ENCODE measurements at regions not wholly inside any gene's neighbourhood (a gene's known extent, or its start where the extent isn't known, plus 50 kb on each side); places are given as distances from the start of the nearest gene placed in this dataset.

DNA sequence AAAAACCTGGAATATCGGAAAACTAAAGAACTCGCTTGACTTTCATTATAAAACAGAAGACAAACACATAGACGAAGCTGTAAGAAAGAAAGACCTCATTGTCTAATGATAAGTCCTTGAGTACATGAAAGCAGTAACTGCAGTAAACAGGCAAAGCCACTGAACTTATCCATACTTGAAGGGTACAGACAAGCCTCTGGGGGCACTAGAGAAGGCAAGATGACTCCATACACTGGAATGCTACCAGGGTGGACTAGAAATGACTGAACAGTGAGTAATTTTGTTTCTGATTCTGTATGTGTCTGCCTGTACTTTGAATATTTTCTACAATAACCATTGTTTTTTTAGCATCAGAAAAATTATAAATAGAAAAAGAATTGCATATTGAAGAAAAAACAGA lies 507.9 kb downstream of the UQCRFS1 start:
- DNase-seq (ENCODE audit: extremely low spot score) = no peak
- POLR2A ChIA-PET = no interaction called here

DNA sequence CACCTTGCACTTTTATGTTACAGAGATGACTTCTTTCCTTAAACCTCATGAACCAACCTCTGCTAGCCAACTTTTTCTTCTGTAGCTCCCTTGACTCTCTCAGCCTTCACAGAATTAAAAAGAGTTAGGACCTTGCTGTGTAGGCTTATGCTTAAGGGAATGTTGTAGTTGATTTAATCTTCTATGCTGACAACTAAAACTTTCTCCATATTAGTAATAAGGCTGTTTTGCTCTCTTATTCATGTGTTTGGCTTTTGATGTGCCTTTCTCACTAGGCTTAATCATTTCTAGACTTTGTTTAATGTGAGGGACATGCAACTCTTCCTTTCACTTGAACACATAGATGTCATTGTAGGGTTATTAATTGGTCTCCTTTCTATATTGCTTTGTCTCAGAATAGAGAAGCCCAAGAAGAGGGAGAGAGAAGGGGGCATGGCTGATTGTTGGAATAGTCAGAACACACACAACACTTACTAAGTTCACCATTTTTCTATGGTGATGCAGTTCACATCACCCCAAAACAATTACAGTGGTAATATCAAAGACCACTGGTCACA lies 509.5 kb downstream of the UQCRFS1 start:
- ChIA-PET CTCF (no interaction called here), POLR2A (no interaction called here)
- DNase-seq (ENCODE audit: extremely low spot score) = no peak
- TF ChIP-seq, protein P1, sequence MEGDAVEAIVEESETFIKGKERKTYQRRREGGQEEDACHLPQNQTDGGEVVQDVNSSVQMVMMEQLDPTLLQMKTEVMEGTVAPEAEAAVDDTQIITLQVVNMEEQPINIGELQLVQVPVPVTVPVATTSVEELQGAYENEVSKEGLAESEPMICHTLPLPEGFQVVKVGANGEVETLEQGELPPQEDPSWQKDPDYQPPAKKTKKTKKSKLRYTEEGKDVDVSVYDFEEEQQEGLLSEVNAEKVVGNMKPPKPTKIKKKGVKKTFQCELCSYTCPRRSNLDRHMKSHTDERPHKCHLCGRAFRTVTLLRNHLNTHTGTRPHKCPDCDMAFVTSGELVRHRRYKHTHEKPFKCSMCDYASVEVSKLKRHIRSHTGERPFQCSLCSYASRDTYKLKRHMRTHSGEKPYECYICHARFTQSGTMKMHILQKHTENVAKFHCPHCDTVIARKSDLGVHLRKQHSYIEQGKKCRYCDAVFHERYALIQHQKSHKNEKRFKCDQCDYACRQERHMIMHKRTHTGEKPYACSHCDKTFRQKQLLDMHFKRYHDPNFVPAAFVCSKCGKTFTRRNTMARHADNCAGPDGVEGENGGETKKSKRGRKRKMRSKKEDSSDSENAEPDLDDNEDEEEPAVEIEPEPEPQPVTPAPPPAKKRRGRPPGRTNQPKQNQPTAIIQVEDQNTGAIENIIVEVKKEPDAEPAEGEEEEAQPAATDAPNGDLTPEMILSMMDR (IDR thresholded peaks at IDR 0.05; ENCODE audit: control extremely low read depth, extremely low read depth, low read depth, missing control alignments) = no peak

More for the DNA sequence above, 507.9 kb downstream of the UQCRFS1 start:
- TF ChIP-seq, protein P1 (IDR thresholded peaks at IDR 0.05; ENCODE audit: control extremely low read depth, extremely low read depth, low read depth, missing control alignments) = no peak
- CTCF ChIA-PET = no interaction called here

DNA sequence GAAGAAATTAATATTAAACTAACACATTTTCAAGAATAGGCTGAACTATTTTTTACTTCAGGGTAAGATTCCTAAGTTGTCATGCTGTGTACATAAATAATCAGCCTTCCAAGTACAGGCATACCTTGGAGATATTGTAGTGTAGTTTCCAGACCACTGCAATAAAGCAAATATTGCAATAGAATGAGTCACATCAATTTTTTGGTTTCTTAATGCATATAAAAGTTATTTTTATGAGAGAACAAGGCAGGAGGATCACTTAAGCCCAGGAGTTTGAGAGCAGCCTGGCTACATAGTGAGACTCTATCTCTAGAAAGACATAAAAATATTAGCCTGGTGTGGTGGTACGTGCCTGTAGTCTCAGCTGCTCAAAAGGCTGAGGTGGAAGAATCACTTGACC lies 511.5 kb downstream of the UQCRFS1 start:
- ChIA-PET CTCF (interaction anchor here (1.0 to 1.5 kb wide), 2 partner anchors 8 to 10 kb away, joined by 4 read pairs; no protein-coding TSS in a partner anchor), POLR2A (no interaction called here)
- no peak for DNase-seq (ENCODE audit: extremely low spot score)
- TF ChIP-seq, protein P1 (IDR thresholded peaks at IDR 0.05; ENCODE audit: control extremely low read depth, extremely low read depth, low read depth, missing control alignments) = no peak

DNA sequence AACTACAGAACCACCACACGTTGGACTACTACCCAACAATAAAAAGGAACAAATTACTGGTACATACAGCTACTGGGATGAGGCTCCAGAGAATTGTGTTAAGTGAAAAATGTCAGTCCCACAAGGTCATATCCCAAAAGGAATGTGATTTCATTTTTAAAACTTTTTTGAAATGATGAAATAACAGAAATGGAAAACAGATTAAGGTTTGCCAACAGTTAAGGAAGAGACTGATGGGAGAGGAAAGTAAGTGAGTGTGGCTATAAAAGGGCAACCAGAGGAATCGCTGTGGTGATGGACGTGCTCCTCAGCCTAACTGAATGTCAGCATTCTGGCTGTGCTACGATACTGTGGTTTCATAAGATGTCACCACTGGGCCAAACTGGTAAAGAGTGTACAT lies 512.8 kb downstream of the UQCRFS1 start:
- ChIA-PET POLR2A (no interaction called here), CTCF (interaction anchor here (1.5 kb wide), 1 partner anchor 9 kb away, joined by 4 read pairs; no protein-coding TSS in a partner anchor)
- TF ChIP-seq, protein P1 (IDR thresholded peaks at IDR 0.05; ENCODE audit: control extremely low read depth, extremely low read depth, low read depth, missing control alignments) = no peak

DNA sequence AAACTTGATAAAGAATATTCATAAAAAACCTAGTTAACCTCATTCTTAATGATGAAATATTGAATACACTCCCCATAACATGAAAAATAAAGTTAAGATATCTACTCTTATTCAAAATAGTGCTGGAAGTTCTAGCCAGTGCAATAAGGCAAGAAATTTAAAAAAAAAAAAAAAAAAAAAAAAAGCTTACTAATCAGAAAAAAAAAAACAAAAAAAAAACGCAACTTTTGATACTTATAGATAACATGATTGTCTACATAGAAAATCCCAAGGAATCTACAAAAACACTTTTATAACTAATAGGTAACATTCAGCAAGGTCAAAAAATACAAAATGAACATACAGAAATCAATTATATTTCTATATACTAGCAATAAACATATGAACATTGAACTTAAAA lies 515.6 kb downstream of the UQCRFS1 start:
- DNase-seq (ENCODE audit: extremely low spot score) = no peak
- ChIA-PET CTCF (no interaction called here), POLR2A (no interaction called here)
- TF ChIP-seq, protein P1 (IDR thresholded peaks at IDR 0.05; ENCODE audit: control extremely low read depth, extremely low read depth, low read depth, missing control alignments) = no peak

More for the DNA sequence above, 512.8 kb downstream of the UQCRFS1 start:
- no peak for DNase-seq (ENCODE audit: extremely low spot score)

DNA sequence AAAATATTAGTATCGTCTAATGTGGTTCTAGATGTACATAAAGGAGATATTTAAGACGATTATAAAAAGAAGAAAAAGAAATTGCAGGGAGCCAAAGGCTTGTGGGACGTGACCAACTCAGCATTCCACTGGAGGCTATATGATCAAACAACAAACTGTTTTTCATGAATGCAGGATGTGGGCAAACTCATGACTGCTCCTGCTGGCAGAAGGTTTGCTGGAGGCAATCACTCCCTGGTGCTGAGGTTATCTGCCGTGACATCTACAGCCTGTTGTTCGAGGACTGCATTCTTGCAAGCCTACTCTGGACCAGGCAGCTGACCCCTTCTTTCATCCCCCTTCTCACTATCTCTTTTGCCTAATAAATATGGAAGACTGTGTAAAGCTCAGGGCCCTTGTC lies 518.1 kb downstream of the UQCRFS1 start:
- POLR2A ChIA-PET = no interaction called here
- CTCF ChIA-PET = interaction anchor here (1.6 kb wide), 1 partner anchor 14 kb away, joined by 4 read pairs; no protein-coding TSS in a partner anchor
- no peak for DNase-seq (ENCODE audit: extremely low spot score)
- TF ChIP-seq, protein P1 (IDR thresholded peaks at IDR 0.05; ENCODE audit: control extremely low read depth, extremely low read depth, low read depth, missing control alignments) = no peak
